PFSK-1 (cell line): ENCODE measurements at regions not wholly inside any gene's neighbourhood (a gene's known extent, or its start where the extent isn't known, plus 50 kb on each side); places are given as distances from the start of the nearest gene placed in this dataset.

Experiments used
- FOXP2 ChIP-seq: optimal IDR thresholded peaks from 2 replicates; pipeline ENCODE3; 2011; ENCODE audit warnings: borderline replicate concordance, control low read depth, inconsistent platforms; ENCODE audit not compliant: insufficient read depth; ENCODE audit errors: extremely low read length, extremely low read depth
- POLR2AphosphoS5 ChIP-seq: IDR thresholded peaks from 2 replicates; pipeline ENCODE4 v1.6.1; 2012; ENCODE audit warnings: low read depth, mild to moderate bottlenecking, control low read depth, low read length, moderate library complexity
- REST ChIP-seq, 2 experiments: IDR thresholded peaks; 2 replicates each; pipeline versions ENCODE4 v1.6.1 to v1.8.0; 2011 to 2012; ENCODE audit warnings: low read depth in 2 of 2, low read length in 2 of 2, control low read depth in 1 of 2, inconsistent platforms in 1 of 2, mild to moderate bottlenecking in 1 of 2, moderate library complexity in 1 of 2; ENCODE audit not compliant: insufficient read depth in 1 of 2
- SIN3A ChIP-seq: IDR thresholded peaks from 2 replicates; pipeline ENCODE4 v1.6.1; 2012; ENCODE audit warnings: mild to moderate bottlenecking, low read length, moderate library complexity, borderline replicate concordance; ENCODE audit not compliant: insufficient read depth
- TAF1 ChIP-seq: IDR thresholded peaks from 2 replicates; pipeline ENCODE4 v1.6.1; 2012; ENCODE audit warnings: low read length, control low read depth, borderline replicate concordance; ENCODE audit not compliant: insufficient read depth

DNA sequence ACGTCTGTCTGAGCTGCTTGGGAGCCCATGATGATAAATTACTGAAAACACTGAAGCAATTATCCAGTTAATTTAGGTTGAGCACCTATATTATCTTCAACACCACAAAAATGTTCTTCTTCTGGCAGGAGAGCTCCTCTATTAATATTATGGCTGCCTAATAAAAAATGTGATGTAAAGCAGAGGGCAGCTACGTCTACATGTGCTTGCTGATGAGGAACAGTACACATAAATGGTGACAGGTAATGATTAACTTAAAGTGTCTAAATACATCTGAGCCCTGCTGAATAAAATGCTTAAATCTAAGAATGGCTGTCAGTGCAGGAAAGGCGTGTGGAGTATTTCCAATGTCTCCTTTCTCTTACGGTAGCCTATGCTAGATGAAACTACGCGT lies 131.3 kb upstream of the NR3C1 start:
- no peak for TF ChIP-seq SIN3A
- TF ChIP-seq FOXP2, result no peak
- no peak for TF ChIP-seq TAF1
- TF ChIP-seq POLR2AphosphoS5, result no peak
- TF ChIP-seq REST (IDR thresholded peaks at IDR 0.05; ENCODE audit: insufficient read depth in 1 of 2, low read depth in 2 of 2, low read length in 2 of 2), result no peak

GRCh38 chr5:143533978-143534760 lies 130.7 kb upstream of the NR3C1 start:
- TF ChIP-seq POLR2AphosphoS5, result no peak
- TF ChIP-seq FOXP2, result no peak
- no peak for TF ChIP-seq REST (IDR thresholded peaks at IDR 0.05; ENCODE audit: insufficient read depth in 1 of 2, low read depth in 2 of 2, low read length in 2 of 2)
- TF ChIP-seq SIN3A, result no peak
- TF ChIP-seq TAF1, result no peak

DNA sequence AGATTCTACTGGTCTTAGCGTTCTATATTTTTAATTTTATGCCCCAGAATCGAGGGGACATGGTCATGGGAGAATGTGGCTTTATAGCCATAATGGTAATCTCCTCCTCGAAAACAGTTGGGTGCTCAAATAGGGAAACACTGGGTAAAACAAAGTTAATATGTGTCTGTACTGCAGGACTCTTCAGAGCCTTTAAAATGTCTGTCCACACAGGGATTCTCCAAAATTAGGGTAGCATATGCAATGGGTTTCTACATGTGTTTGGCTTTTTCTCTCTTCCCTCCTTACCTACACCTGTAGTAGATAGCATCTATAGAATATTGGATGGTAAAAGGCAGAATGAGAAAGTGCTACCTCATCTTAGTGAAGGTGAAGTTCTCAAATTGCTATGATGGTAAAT lies 130.0 kb upstream of the NR3C1 start:
- no peak for TF ChIP-seq SIN3A
- no peak for TF ChIP-seq REST (IDR thresholded peaks at IDR 0.05; ENCODE audit: insufficient read depth in 1 of 2, low read depth in 2 of 2, low read length in 2 of 2)
- TF ChIP-seq TAF1, result no peak
- no peak for TF ChIP-seq POLR2AphosphoS5

DNA sequence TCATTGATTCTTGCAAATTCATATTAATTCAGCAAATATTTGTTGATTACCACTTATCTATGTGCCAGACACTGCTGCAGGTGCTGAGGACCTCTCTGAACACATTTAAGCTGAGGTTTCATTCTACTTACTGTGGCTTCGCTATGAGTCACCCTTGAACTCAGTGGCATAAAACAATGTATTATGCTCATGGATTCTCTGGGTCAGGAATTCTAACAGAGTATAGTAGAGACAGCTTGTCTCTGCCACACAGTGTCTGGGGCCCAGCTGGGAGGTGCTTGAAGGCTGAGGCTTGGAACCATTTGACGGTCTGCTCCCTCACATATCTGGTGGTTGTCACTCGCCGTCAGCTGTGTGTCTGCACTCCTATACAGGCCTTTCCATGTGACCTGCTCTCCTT lies 124.3 kb upstream of the NR3C1 start:
- TF ChIP-seq SIN3A, result no peak
- no peak for TF ChIP-seq REST (IDR thresholded peaks at IDR 0.05; ENCODE audit: insufficient read depth in 1 of 2, low read depth in 2 of 2, low read length in 2 of 2)
- no peak for TF ChIP-seq POLR2AphosphoS5
- TF ChIP-seq FOXP2, result no peak
